ENCODE measurements at regions not wholly inside any gene's neighbourhood (a gene's known extent, or its start where the extent isn't known, plus 50 kb on each side); places are given as distances from the start of the nearest gene placed in this dataset.

DNA sequence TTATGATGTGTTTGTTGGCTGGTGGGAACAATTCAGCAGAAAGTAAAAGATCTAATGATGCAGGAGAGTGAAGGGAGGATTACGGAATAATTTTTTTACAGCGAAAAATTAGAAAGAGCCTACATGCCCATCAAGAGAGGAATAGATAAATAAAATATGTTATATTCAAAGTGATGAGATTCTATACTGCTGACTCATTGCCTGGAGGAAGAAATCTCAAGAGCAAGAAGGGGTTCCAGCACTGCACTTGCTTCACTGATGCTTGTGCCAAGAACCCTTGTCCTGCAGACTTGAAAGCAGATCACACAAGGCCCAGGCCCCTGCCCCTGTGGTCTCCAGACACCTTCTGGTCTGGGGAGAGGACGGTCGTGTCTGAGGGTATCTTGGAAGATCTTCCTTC, 295.1 kb upstream of the POU3F1 start:
- Histone ChIP-seq H3F3A (ENCODE audit: insufficient read depth, low read length, poor library complexity, severe bottlenecking) (no peaks in the 10 kb centered on the region), H4K20me1 (ENCODE audit: insufficient read depth) (no peaks in the 10 kb centered on the region), H3K9ac (ENCODE audit: low read length) (no peak overlapping the region)

DNA sequence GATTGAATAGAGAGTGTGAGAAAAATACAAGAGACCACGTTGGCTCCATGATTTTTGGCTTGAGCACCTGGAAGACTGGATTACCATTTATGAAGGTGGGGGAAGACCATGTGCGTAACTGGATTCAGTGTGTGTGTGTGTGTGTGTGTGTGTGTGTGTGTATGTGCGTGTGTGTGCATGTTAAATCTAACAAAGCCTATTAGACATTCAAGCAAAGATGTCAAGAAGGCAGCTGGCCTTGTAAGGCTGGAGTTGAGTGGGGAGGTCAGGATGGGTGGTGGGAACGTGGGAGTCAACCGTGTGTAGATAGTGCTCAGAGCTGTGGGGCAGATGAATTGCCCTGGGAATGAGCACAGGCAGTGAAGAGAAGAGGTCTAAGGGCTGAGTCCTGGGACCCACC, 293.8 kb upstream of the POU3F1 start:
- Histone ChIP-seq H3F3A (ENCODE audit: insufficient read depth, low read length, poor library complexity, severe bottlenecking) (no peaks in the 10 kb centered on the region), H3K27me3 (ENCODE audit: insufficient read depth, low read depth, low read length) (no peaks in the 10 kb centered on the region)
- TF ChIP-seq, protein P1, sequence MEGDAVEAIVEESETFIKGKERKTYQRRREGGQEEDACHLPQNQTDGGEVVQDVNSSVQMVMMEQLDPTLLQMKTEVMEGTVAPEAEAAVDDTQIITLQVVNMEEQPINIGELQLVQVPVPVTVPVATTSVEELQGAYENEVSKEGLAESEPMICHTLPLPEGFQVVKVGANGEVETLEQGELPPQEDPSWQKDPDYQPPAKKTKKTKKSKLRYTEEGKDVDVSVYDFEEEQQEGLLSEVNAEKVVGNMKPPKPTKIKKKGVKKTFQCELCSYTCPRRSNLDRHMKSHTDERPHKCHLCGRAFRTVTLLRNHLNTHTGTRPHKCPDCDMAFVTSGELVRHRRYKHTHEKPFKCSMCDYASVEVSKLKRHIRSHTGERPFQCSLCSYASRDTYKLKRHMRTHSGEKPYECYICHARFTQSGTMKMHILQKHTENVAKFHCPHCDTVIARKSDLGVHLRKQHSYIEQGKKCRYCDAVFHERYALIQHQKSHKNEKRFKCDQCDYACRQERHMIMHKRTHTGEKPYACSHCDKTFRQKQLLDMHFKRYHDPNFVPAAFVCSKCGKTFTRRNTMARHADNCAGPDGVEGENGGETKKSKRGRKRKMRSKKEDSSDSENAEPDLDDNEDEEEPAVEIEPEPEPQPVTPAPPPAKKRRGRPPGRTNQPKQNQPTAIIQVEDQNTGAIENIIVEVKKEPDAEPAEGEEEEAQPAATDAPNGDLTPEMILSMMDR (IDR thresholded peaks at IDR 0.05; ENCODE audit: poor library complexity, severe bottlenecking) = no peak
- no peak for TF ChIP-seq MXI1 (conservative IDR thresholded peaks at IDR 0.05; ENCODE audit: poor library complexity, severe bottlenecking)
- TF ChIP-seq EZH2 (IDR thresholded peaks at IDR 0.05; ENCODE audit: borderline replicate concordance, insufficient read depth, low read length, poor library complexity, severe bottlenecking) = no peak
- TF ChIP-seq, protein P2, sequence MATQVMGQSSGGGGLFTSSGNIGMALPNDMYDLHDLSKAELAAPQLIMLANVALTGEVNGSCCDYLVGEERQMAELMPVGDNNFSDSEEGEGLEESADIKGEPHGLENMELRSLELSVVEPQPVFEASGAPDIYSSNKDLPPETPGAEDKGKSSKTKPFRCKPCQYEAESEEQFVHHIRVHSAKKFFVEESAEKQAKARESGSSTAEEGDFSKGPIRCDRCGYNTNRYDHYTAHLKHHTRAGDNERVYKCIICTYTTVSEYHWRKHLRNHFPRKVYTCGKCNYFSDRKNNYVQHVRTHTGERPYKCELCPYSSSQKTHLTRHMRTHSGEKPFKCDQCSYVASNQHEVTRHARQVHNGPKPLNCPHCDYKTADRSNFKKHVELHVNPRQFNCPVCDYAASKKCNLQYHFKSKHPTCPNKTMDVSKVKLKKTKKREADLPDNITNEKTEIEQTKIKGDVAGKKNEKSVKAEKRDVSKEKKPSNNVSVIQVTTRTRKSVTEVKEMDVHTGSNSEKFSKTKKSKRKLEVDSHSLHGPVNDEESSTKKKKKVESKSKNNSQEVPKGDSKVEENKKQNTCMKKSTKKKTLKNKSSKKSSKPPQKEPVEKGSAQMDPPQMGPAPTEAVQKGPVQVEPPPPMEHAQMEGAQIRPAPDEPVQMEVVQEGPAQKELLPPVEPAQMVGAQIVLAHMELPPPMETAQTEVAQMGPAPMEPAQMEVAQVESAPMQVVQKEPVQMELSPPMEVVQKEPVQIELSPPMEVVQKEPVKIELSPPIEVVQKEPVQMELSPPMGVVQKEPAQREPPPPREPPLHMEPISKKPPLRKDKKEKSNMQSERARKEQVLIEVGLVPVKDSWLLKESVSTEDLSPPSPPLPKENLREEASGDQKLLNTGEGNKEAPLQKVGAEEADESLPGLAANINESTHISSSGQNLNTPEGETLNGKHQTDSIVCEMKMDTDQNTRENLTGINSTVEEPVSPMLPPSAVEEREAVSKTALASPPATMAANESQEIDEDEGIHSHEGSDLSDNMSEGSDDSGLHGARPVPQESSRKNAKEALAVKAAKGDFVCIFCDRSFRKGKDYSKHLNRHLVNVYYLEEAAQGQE (IDR thresholded peaks at IDR 0.05; ENCODE audit: borderline replicate concordance) = no peak
- TF ChIP-seq TAF1 (IDR thresholded peaks at IDR 0.05; ENCODE audit: low read depth) = no peak
- TF ChIP-seq RAD21 (conservative IDR thresholded peaks at IDR 0.05) = no peak
- TF ChIP-seq SMC3 (conservative IDR thresholded peaks at IDR 0.05; ENCODE audit: poor library complexity) = no peak
- TF ChIP-seq POLR2AphosphoS5 (IDR thresholded peaks at IDR 0.05) = no peak
- TF ChIP-seq EP300 (conservative IDR thresholded peaks at IDR 0.05; ENCODE audit: poor library complexity, severe bottlenecking) = no peak

More for the DNA sequence above, 295.1 kb upstream of the POU3F1 start:
- H3K36me3 ChIP-seq (ENCODE audit: insufficient read depth, low read length) = no peaks in the 10 kb centered on the region
- H3K4me2 ChIP-seq (ENCODE audit: low read length) = no peak overlapping the region
- H2AFZ ChIP-seq (ENCODE audit: low read depth, low read length) = no peak overlapping the region
- no peak overlapping the region for H3K27ac ChIP-seq (ENCODE audit: low read length)
- no peaks in the 10 kb centered on the region for H3K79me2 ChIP-seq (replicated peaks; ENCODE audit: insufficient read depth, low read length)
- TF ChIP-seq EP300 (conservative IDR thresholded peaks at IDR 0.05; ENCODE audit: poor library complexity, severe bottlenecking) = no peak
- no peak for TF ChIP-seq EZH2 (IDR thresholded peaks at IDR 0.05; ENCODE audit: borderline replicate concordance, insufficient read depth, low read length, poor library complexity, severe bottlenecking)
- no peak for TF ChIP-seq TAF1 (IDR thresholded peaks at IDR 0.05; ENCODE audit: low read depth)
- TF ChIP-seq, protein P1 (IDR thresholded peaks at IDR 0.05; ENCODE audit: poor library complexity, severe bottlenecking) = no peak
- TF ChIP-seq, protein P2 (IDR thresholded peaks at IDR 0.05; ENCODE audit: borderline replicate concordance) = no peak
- TF ChIP-seq POLR2AphosphoS5 (IDR thresholded peaks at IDR 0.05) = no peak
- no peaks in the 10 kb centered on the region for H3K27me3 ChIP-seq (ENCODE audit: insufficient read depth, low read depth, low read length)
- no peak overlapping the region for H3K4me3 ChIP-seq (ENCODE audit: low read length)
- no peaks in the 10 kb centered on the region for H3K9me3 ChIP-seq (ENCODE audit: low read length)
- H3K9me2 ChIP-seq (ENCODE audit: insufficient read depth, low read length) = no peaks in the 10 kb centered on the region

More for the DNA sequence above, 293.8 kb upstream of the POU3F1 start:
- Histone ChIP-seq H3K9me2 (ENCODE audit: insufficient read depth, low read length) (no peaks in the 10 kb centered on the region), H3K27ac (ENCODE audit: low read length) (no peak overlapping the region), H3K9ac (ENCODE audit: low read length) (no peak overlapping the region), H4K20me1 (ENCODE audit: insufficient read depth) (no peaks in the 10 kb centered on the region), H3K4me2 (ENCODE audit: low read length) (no peak overlapping the region), H2AFZ (ENCODE audit: low read depth, low read length) (no peak overlapping the region), H3K4me3 (ENCODE audit: low read length) (no peak overlapping the region), H3K9me3 (ENCODE audit: low read length) (no peaks in the 10 kb centered on the region), H3K79me2 (replicated peaks; ENCODE audit: insufficient read depth, low read length) (no peaks in the 10 kb centered on the region), H3K36me3 (ENCODE audit: insufficient read depth, low read length) (no peaks in the 10 kb centered on the region)

Measured in neural cell (in vitro differentiated cells).